ENCODE measurements at regions not wholly inside any gene's neighbourhood (a gene's known extent, or its start where the extent isn't known, plus 50 kb on each side); places are given as distances from the start of the nearest gene placed in this dataset.

- DNase-seq (ENCODE audit: extremely low read depth, low read depth): no peak
- TF ChIP-seq, protein P1, sequence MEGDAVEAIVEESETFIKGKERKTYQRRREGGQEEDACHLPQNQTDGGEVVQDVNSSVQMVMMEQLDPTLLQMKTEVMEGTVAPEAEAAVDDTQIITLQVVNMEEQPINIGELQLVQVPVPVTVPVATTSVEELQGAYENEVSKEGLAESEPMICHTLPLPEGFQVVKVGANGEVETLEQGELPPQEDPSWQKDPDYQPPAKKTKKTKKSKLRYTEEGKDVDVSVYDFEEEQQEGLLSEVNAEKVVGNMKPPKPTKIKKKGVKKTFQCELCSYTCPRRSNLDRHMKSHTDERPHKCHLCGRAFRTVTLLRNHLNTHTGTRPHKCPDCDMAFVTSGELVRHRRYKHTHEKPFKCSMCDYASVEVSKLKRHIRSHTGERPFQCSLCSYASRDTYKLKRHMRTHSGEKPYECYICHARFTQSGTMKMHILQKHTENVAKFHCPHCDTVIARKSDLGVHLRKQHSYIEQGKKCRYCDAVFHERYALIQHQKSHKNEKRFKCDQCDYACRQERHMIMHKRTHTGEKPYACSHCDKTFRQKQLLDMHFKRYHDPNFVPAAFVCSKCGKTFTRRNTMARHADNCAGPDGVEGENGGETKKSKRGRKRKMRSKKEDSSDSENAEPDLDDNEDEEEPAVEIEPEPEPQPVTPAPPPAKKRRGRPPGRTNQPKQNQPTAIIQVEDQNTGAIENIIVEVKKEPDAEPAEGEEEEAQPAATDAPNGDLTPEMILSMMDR (IDR thresholded peaks at IDR 0.05; ENCODE audit: low read depth, low read length): no peak
Observed at GRCh38 chr5:167507463-167508233, 783.8 kb upstream of the WWC1 start.

DNA sequence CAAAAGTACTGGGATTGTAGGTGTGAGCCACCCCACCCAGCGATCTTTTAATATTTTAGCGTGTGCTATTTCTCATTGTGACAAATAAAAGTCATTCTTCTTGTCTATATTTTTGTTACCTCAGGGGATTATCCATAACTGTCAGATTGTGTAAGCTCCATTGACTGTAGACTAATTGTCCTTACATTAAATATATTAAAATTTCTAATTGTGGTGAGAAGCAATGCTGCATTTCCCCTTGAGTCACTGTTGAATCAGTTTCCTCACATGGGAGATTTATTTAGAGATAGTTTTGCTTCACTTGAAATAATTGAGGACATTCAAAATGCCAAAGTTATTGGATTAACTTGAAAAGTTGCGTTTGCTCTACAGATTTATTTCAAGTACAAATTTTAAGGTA is 782.4 kb upstream of the WWC1 start:
- no peak for DNase-seq (ENCODE audit: extremely low read depth, low read depth)
- TF ChIP-seq, protein P1 (IDR thresholded peaks at IDR 0.05; ENCODE audit: low read depth, low read length): no peak

- TF ChIP-seq, protein P1 (IDR thresholded peaks at IDR 0.05; ENCODE audit: low read depth, low read length): no peak
Observed at GRCh38 chr5:167511276-167511675, 780.2 kb upstream of the WWC1 start.

GRCh38 chr5:167512111-167512510 is 779.3 kb upstream of the WWC1 start:
- TF ChIP-seq, protein P1 (IDR thresholded peaks at IDR 0.05; ENCODE audit: low read depth, low read length): no peak
- DNase-seq (ENCODE audit: extremely low read depth, low read depth): no peak

More at GRCh38 chr5:167511276-167511675, 780.2 kb upstream of the WWC1 start:
- no peak for DNase-seq (ENCODE audit: extremely low read depth, low read depth)

DNA sequence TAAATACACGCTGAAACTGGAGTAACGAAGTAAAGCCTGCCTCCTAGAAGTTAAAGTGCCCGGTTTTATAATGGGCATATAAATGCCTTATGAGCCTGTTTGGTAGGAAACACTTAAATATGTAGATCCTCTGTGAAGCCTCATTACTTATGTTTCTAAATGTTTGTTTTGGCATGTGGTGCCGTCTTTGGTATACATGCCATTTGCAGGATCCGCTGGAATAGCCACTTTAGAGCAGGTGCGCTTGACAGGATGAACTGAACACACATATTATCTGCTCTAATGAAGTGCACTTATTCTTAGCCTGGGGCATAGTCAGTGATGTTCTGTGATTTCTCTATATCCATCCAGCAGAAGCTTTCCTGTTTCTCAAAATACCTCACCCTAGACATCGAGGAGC is 778.1 kb upstream of the WWC1 start:
- DNase-seq (ENCODE audit: extremely low read depth, low read depth): no peak

GRCh38 chr5:167514461-167514860 is 777.0 kb upstream of the WWC1 start:
- TF ChIP-seq, protein P1 (IDR thresholded peaks at IDR 0.05; ENCODE audit: low read depth, low read length): no peak
- DNase-seq (ENCODE audit: extremely low read depth, low read depth): no peak

More for the DNA sequence above, 778.1 kb upstream of the WWC1 start:
- TF ChIP-seq, protein P1 (IDR thresholded peaks at IDR 0.05; ENCODE audit: low read depth, low read length): no peak

- no peak for DNase-seq (ENCODE audit: extremely low read depth, low read depth)
- TF ChIP-seq, protein P1 (IDR thresholded peaks at IDR 0.05; ENCODE audit: low read depth, low read length): no peak
Observed at GRCh38 chr5:167525004-167525403, 766.4 kb upstream of the WWC1 start.
